H1 (cell line): ENCODE measurements at regions not wholly inside any gene's neighbourhood (a gene's known extent, or its start where the extent isn't known, plus 50 kb on each side); places are given as distances from the start of the nearest gene placed in this dataset.

Experiments
- CTCF ChIA-PET: fragments of 300-600 bp; sonication (Branson Sonifier 250); formaldehyde crosslinking; loops from one replicate; lab custom pipeline; 2021; ENCODE audit not compliant: partially characterized antibody; lab: Charles Lee
- POLR2A ChIA-PET: fragments of 300-600 bp; sonication (Branson Sonifier 250); formaldehyde crosslinking; loops from one replicate; lab custom pipeline; 2021; ENCODE audit warnings: inconsistent platforms; ENCODE audit not compliant: partially characterized antibody; lab: Charles Lee
- DNase-seq, 2 experiments: peaks; one replicate each; pipeline versions ENCODE4 v3.0.0 to v3.0.0-alpha.2; 2010 to 2022; ENCODE audit warnings: low spot score in 2 of 2, low read depth in 1 of 2, mixed read lengths in 1 of 2
- FAIRE-seq: peaks from 2 replicates; lab custom pipeline; 2011; peaks lifted over from hg19 to GRCh38; lab: Jason Lieb, UNC
- H2AFZ ChIP-seq: 2 replicates; pipeline ENCODE4 v1.8.1; 2012; ENCODE audit warnings: low read length, inconsistent platforms
- H2AK5ac ChIP-seq: 2 replicates; pipeline ENCODE4 v1.6.1; 2013; ENCODE audit warnings: low read depth, low read length
- H2BK120ac ChIP-seq: replicated peaks from 2 replicates; pipeline ENCODE3; 2013; ENCODE audit warnings: low read depth, low read length, inconsistent platforms
- H2BK12ac ChIP-seq: 2 replicates; pipeline ENCODE4 v1.6.1; 2013; ENCODE audit warnings: low read depth, low read length
- H2BK15ac ChIP-seq: 2 replicates; pipeline ENCODE4 v1.6.1; 2013; ENCODE audit warnings: low read length
- H2BK20ac ChIP-seq: 2 replicates; pipeline ENCODE4 v1.6.1; 2013; ENCODE audit warnings: low read length
- H2BK5ac ChIP-seq: 2 replicates; pipeline ENCODE4 v1.6.1; 2013; ENCODE audit warnings: low read depth, low read length
- H3K14ac ChIP-seq: 2 replicates; pipeline ENCODE4 v1.6.1; 2013; ENCODE audit warnings: inconsistent platforms; ENCODE audit not compliant: insufficient read length
- H3K18ac ChIP-seq: 2 replicates; pipeline ENCODE4 v1.6.1; 2013; ENCODE audit warnings: low read length; ENCODE audit errors: extremely low read depth
- H3K23ac ChIP-seq: 2 replicates; pipeline ENCODE4 v1.6.1; 2013; ENCODE audit warnings: inconsistent platforms; ENCODE audit not compliant: insufficient read length
- H3K23me2 ChIP-seq: 2 replicates; pipeline ENCODE4 v1.6.1; 2013; ENCODE audit warnings: low read depth, low read length
- H3K27ac ChIP-seq: 2 replicates; pipeline ENCODE4 v1.6.1; 2011; ENCODE audit warnings: low read depth, low read length, inconsistent platforms
- H3K27me3 ChIP-seq, 4 experiments: replicated peaks in 1 of 4; 1 replicate in 1 of 4; 2 replicates in 3 of 4; pipeline versions ENCODE4 v1.6.1 to v1.8.1; 2011 to 2013; ENCODE audit warnings: low read length in 3 of 4, mild to moderate bottlenecking in 3 of 4, inconsistent platforms in 2 of 4, mixed read lengths in 2 of 4, moderate library complexity in 1 of 4; ENCODE audit not compliant: control insufficient read depth in 3 of 4, insufficient read depth in 3 of 4; ENCODE audit errors: extremely low read depth in 1 of 4
- H3K36me3 ChIP-seq, 4 experiments: 2 replicates each; pipeline versions ENCODE4 v1.6.1 to v1.8.1; 2011 to 2013; ENCODE audit warnings: mild to moderate bottlenecking in 4 of 4, low read length in 3 of 4, moderate library complexity in 2 of 4, control low read depth in 1 of 4, inconsistent platforms in 1 of 4; ENCODE audit not compliant: insufficient read depth in 4 of 4, control insufficient read depth in 2 of 4
- H3K4ac ChIP-seq: replicated peaks from 2 replicates; pipeline ENCODE3; 2013; ENCODE audit warnings: low read length, low read depth, mixed read lengths, inconsistent platforms; ENCODE audit not compliant: insufficient read length
- H3K4me1 ChIP-seq, 4 experiments: replicated peaks in 1 of 4; 1 replicate in 1 of 4; 2 replicates in 3 of 4; pipeline versions ENCODE4 v1.6.1 to v1.8.1; 2011 to 2013; ENCODE audit warnings: low read length in 3 of 4, inconsistent platforms in 2 of 4, mixed read lengths in 1 of 4; ENCODE audit not compliant: insufficient read depth in 4 of 4, control insufficient read depth in 3 of 4
- H3K4me2 ChIP-seq, 2 experiments: 2 replicates each; pipeline versions ENCODE4 v1.6.1 to v1.8.1; 2011 to 2013; ENCODE audit warnings: low read depth in 2 of 2, low read length in 2 of 2, control low read depth in 1 of 2, inconsistent platforms in 1 of 2, mild to moderate bottlenecking in 1 of 2; ENCODE audit not compliant: insufficient read depth in 1 of 2
- H3K4me3 ChIP-seq, 4 experiments: fragments of 200-600, 300-600 bp in 1 of 4; sonication (generic), shearing (Covaris generic), sonication (Bioruptor Twin) in 1 of 4; 2 replicates each; pipeline versions ENCODE4 v1.5.1 to v1.8.1; 2011 to 2016; ENCODE audit warnings: low read length in 4 of 4, low read depth in 3 of 4, control low read depth in 2 of 4, inconsistent platforms in 2 of 4, mild to moderate bottlenecking in 2 of 4, mixed read lengths in 1 of 4, moderate library complexity in 1 of 4; ENCODE audit not compliant: insufficient read depth in 2 of 4; ENCODE audit errors: extremely low read depth in 1 of 4
- H3K56ac ChIP-seq: replicated peaks from 2 replicates; pipeline ENCODE3; 2013; ENCODE audit warnings: low read depth, mild to moderate bottlenecking, mixed read lengths, low read length, inconsistent platforms; ENCODE audit not compliant: insufficient read length
- H3K79me1 ChIP-seq: 2 replicates; pipeline ENCODE4 v1.6.1; 2013; ENCODE audit warnings: low read depth, low read length, control low read depth
- H3K79me2 ChIP-seq, 2 experiments: 2 replicates each; pipeline versions ENCODE4 v1.6.1 to v1.8.1; 2012 to 2013; ENCODE audit warnings: low read length in 2 of 2, mild to moderate bottlenecking in 2 of 2, inconsistent platforms in 1 of 2; ENCODE audit not compliant: insufficient read depth in 2 of 2, control insufficient read depth in 1 of 2
- H3K9ac ChIP-seq, 4 experiments: replicated peaks in 1 of 4; 1 replicate in 1 of 4; 2 replicates in 3 of 4; pipeline versions ENCODE4 v1.6.1 to v1.8.1; 2011 to 2013; ENCODE audit warnings: low read depth in 3 of 4, low read length in 3 of 4, control low read depth in 2 of 4, mild to moderate bottlenecking in 2 of 4, moderate library complexity in 2 of 4, inconsistent platforms in 1 of 4; ENCODE audit errors: extremely low read depth in 1 of 4
- H3K9me3 ChIP-seq, 2 experiments: 2 replicates each; pipeline versions ENCODE4 v1.6.1 to v1.8.1; 2012 to 2013; ENCODE audit warnings: mild to moderate bottlenecking in 2 of 2, moderate library complexity in 2 of 2, control low read depth in 1 of 2, inconsistent platforms in 1 of 2, low read depth in 1 of 2, low read length in 1 of 2, mixed read lengths in 1 of 2; ENCODE audit not compliant: insufficient read depth in 2 of 2
- H4K20me1 ChIP-seq, 2 experiments: replicated peaks in 1 of 2; 2 replicates each; pipeline versions ENCODE3 to v1.8.1; 2011 to 2013; ENCODE audit warnings: inconsistent platforms in 2 of 2, low read length in 2 of 2, mild to moderate bottlenecking in 1 of 2; ENCODE audit not compliant: insufficient read depth in 2 of 2, control insufficient read depth in 1 of 2
- H4K5ac ChIP-seq: 2 replicates; pipeline ENCODE4 v1.6.1; 2013; ENCODE audit warnings: low read length, low read depth, mixed read lengths, inconsistent platforms; ENCODE audit not compliant: insufficient read length
- H4K8ac ChIP-seq: 2 replicates; pipeline ENCODE4 v1.8.0; 2013; ENCODE audit warnings: mild to moderate bottlenecking, moderate library complexity, low read length, inconsistent platforms; ENCODE audit not compliant: insufficient read depth; ENCODE audit errors: extremely low read depth
- H4K91ac ChIP-seq: replicated peaks from 2 replicates; pipeline ENCODE3; 2013; ENCODE audit warnings: low read length, mixed read lengths, inconsistent platforms; ENCODE audit not compliant: insufficient read length
- GABPA ChIP-seq: IDR thresholded peaks from 2 replicates; pipeline ENCODE4 v1.6.1; 2011; ENCODE audit warnings: mild to moderate bottlenecking, low read length, moderate library complexity, borderline replicate concordance; ENCODE audit not compliant: insufficient read depth
- TBP ChIP-seq: IDR thresholded peaks from 2 replicates; pipeline ENCODE4 v1.6.1; 2011; ENCODE audit warnings: low read depth, low read length, improper control_type of control experiment
- WGBS, 2 experiments: shearing (Covaris generic) in 1 of 2; methylation state at CpG; one replicate each; pipeline versions ENCODE4 v1.1.6 to v1.1.7; 2013 to 2015; ENCODE audit warnings: low lambda C conversion rate in 2 of 2, mixed read lengths in 2 of 2, inconsistent platforms in 1 of 2, low coverage in 1 of 2, missing lambda C conversion rate in 1 of 2; ENCODE audit not compliant: insufficient replicate concordance in 2 of 2, insufficient coverage in 1 of 2, insufficient read length in 1 of 2; ENCODE audit errors: extremely low coverage in 1 of 2, missing lambda C conversion rate in 1 of 2; 5-methylcytosine and 5-hydroxymethylcytosine counted together

DNA sequence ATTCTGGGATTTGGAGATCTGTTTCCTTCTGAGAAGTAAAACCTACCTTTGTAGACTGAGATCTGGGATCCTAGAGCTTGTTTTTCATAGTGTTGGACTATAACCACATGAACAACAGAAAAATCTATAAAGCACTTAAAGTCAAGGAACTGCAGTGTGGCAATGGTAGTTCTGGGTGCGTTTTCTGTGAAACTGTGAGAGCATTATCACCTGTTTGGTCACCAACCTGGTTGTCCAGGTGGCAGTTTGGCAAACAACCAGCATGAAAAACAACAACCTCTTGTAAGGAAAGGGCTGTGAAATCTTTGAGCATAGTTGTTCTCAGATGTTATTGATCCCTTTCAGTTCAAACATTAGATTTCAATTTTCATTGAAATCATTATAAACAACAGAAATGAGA is 215.8 kb upstream of the CITED2 start:
- TF ChIP-seq GABPA (no peak), TBP (no peak)
- TF ChIP-seq, all 59 proteins: peak for 0
- 94% methylated on average over 1 of the region's 1 CpG; no CpG with 5 or more reads in 1 of the 2 experiments for WGBS, 2 experiments
- DNase-seq: no peak
- Histone ChIP-seq H2AK5ac (no peak overlapping the region), H2BK12ac (no peak overlapping the region), H2AFZ (no peak overlapping the region), H2BK5ac (no peak overlapping the region), H3K9ac (no peak overlapping the region), H2BK20ac (no peak overlapping the region), H4K8ac (no peak overlapping the region), H3K27ac (no peak overlapping the region), H4K20me1 (no peaks in the 10 kb centered on the region), H3K18ac (no peak overlapping the region), H2BK15ac (no peak overlapping the region), H3K36me3 (no peaks in the 10 kb centered on the region), H2BK120ac (no peak overlapping the region), H3K4me3 (no peak overlapping the region), H3K27me3 (no peaks in the 10 kb centered on the region), H3K4ac (no peak overlapping the region), H3K23me2 (no peaks in the 10 kb centered on the region), H3K79me2 (no peaks in the 10 kb centered on the region), H3K14ac (no peak overlapping the region), H4K91ac (no peak overlapping the region), H3K4me2 (no peak overlapping the region), H3K9me3 (no peaks in the 10 kb centered on the region), H4K5ac (no peak overlapping the region), H3K4me1 (no peaks in the 10 kb centered on the region), H3K56ac (no peak overlapping the region), H3K79me1 (no peaks in the 10 kb centered on the region), H3K23ac (no peak overlapping the region)
- CTCF ChIA-PET: no interaction called here
- POLR2A ChIA-PET: no interaction called here
- FAIRE-seq: no peak
